HG03095 (cell line): ENCODE measurements at regions not wholly inside any gene's neighbourhood (a gene's known extent, or its start where the extent isn't known, plus 50 kb on each side); places are given as distances from the start of the nearest gene placed in this dataset.
"Not testable (repeated sequence)": the region's sequence is repeated elsewhere in the genome, so short reads cannot be mapped to it uniquely, and the experiment has no call there.

Experiments used
- ATAC-seq: cut with Tn5 transposase; IDR thresholded peaks from one replicate; pipeline ENCODE4 v1.9.1; 2021; ENCODE audit warnings: moderate library complexity; ENCODE audit not compliant: unreplicated experiment

DNA sequence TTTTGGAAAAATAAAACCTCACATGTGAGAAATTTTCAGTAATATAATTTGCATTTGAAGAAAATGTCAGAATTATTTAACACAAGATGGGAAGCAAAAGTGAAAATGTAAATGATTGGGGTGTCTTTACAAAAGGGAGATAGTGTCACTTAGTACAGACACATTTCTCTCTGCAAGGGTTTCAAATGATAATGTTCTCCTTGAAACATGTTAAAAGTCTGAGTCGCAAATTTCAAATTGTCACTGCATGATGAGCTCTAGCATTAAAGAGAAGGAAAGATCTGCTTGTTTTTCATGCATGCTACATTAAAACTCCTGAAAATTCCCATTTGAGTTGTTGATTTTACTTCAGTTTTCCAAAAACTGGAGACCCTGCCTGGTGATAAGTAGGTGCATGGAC, 122.0 kb upstream of the LDB2 start:
- ATAC-seq = no peak

DNA sequence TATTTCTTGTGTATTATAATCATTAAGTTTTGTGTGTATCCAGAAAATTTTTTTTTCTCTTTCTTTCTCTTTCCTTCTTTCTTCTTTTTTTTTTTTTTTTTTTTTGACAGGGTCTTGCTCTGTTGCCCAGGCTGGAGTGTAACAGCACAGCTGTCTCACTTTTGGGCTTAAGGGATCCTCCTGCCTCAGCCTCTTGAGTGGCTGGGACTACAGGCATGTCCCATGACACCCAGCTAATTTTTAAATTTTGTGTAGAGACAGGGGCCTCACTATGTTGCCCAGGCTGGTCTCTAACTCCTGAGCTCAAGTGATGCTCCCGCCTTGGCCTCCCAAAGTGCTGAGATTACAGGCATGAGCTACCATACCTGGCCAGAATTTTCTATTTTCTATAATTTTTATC, 120.2 kb upstream of the LDB2 start:
- ATAC-seq = not testable (repeated sequence)

DNA sequence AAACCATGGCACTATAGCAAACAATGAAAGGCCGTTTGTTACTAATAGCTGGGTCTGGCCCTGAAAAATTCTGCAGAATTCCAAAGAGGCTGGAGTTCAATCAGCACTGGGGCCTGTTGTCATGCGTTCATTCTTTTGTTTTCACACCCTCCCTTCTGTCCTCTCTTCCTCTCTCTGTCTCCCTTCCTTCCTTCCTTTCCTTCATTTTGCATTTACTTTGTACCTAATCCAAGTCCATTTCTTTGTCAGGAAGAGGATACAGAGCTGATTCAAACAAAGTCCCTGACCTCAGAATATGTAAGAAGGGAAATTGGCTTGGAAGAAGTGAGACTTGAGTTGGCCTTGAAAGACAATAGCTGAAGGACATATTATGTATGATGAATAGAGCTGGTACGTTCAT, 119.6 kb upstream of the LDB2 start:
- ATAC-seq = no peak

DNA sequence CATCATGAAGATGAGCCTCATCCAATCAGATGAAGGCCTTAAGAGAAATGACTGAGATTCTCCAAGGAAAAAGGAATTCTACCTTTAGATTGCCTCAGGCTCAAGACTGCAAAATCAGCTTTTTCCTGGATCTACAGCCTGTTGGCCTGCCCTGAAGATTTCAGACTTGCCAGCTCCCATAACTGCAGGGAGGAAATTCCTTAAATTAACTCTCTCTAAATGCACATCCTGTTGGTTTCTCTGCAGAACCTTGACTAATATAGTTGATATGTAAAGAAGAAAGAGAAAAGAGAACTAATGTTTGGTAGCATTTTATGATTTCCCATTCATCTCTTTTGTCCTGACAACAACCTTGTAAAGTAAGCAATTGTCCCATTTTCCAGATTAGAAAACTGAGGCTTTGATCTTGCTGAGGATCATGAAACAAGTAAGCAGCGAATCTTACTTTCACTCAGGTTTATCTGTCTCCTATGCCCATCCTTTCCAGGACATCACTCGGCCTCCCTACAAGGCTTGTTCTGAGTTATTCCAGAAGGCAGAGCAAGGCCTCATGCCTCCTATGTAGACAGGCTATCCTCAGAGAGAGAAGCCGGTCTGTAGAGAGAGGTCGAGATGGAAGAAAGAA, 115.0 kb upstream of the LDB2 start:
- ATAC-seq = no peak

DNA sequence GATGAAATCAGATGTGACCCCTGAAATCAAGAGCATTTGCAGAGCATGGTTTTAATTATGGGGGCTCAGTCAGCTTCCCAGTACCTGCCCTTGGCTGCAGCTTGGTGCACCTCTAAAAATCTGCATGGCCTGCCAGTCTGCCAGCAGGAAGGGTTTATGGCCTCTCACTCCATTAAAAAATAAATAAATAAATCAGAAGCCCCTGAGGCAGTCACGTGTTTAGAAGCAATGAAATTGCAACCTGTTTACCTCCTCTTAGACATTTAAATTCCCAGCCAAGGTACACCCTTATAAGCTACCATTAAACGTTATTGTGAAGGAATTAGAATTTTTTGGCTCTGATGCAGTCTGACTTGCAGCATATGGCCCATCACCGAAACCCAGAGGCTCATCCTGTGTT, 114.0 kb upstream of the LDB2 start:
- ATAC-seq = no peak

DNA sequence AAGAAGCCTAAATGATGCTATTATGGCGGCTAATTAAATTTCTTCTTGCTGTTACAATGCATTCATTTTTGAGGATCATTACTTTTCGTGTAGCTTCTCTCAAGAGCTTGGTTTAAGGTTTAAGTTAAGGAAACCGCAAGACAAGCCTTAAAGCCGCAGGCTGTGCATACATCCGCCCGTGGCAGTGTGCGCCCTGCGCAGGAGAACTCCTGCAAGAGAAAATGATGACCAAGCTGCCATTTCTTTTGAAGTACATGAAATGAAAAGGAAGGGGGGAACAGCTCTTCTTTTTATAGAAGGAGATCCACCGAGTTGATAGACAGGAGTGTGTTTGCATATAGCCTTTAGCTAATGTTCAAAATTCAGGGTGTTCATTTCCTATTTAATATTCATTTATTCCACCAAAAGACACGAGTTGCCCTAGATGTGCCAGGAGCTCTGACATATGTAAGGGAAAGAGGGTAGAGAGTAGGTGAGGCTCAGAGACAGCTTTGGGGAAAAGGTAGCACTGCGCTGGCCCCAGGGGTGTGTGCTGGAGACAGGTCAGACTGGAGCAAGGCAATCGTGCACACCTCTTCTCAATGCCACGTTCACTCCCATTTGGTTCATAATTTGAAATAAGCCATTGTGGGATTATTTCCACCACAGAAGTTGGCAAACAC, 112.1 kb upstream of the LDB2 start:
- no peak for ATAC-seq

DNA sequence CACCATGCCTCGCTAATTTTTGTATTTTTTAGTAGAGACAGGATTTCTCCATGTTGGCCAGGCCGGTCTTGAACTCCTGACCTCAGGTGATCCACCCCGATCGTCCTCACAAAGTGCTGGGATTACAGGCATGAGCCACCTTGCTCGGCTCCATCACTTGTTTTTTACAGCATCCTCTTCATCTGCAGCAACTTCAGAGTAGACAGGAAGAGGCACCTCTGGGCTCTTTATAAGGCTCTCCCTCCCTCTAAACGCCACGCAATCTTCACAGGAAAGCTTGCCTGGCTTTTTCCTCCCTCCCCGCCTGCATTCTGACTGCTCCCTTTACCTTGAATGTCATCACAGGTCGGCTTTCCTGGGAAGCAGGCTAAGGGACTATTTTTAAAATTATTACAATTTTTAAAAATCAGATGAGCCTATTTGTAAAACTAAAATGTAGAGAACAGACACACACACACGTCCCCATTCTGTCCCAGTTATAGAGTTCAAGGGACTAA, 111.5 kb upstream of the LDB2 start:
- no peak for ATAC-seq

DNA sequence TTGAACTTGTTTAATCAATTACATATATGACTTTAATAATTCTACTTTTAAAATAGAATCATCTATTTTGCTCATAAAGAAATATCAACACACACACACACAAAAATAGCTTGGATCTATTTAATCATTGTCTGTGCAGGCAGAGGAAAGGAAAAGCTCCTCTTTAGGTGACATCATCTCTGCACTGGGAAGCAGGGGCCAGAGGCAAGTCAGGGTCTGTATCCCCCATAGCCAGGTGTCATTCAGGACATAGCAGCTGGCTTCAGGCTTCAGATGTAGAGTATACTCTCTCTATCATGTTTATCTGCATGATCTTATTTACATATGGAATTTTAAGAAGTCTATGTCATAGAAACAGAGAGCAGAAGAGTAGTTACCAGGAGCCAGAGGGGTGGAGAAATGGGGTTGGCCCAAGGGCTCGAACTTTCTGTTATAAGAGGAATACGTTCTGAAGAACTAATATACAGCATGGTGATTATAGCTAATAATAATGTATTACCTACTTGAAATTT, 110.4 kb upstream of the LDB2 start:
- ATAC-seq = no peak

DNA sequence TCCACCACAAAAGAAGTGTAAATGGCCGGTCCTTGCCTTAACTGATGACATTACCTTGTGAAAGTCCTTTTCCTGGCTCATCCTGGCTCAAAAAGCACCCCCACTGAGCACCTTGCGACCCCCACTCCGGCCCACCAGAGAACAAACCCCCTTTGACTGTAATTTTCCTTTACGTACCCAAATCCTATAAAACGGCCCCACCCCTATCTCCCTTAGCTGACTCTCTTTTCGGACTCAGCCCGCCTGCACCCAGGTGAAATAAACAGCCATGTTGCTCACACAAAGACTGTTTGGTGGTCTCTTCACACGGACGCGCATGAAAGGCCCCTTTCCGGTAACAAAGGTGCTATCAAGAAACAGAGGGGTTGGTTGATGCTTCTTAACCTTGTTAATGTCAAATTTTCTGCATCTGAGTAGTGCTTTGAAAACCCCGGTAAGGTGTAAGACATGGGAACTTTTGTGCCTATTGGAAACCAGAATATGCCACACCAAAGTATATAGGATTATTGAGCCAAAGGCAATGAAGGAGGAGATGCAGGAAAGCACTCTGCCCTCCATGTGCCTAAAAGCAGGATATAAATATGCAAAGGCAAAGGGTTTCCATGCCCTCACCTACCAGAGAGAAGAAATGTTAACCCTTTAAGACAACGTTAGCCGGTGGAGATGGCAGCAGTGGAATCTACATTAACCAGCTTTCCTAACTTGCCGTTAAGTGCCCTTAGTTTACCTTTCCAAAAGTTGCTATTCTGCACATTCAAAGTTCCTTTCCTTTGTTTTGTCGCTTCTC, 105.4 kb upstream of the LDB2 start:
- ATAC-seq = not testable (repeated sequence)

DNA sequence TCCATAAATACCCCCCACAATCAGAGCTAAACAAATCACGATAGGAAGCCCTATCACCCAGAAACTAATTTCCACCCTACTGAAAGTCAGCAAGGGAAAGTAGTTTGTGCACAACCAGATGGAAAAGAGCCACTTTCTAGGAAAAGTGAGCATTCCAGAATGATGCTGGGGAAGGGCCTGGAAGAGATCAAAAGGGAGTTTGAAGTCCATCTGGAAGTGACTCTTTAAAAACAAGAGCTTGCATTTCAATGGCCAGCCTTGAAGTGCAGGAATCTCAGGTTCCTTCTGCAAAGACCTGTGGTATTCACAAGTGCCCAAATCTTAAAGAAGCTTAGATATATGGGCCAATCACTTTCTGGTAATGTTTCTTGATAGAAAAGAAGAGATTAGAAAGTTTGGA, 97.0 kb upstream of the LDB2 start:
- no peak for ATAC-seq

DNA sequence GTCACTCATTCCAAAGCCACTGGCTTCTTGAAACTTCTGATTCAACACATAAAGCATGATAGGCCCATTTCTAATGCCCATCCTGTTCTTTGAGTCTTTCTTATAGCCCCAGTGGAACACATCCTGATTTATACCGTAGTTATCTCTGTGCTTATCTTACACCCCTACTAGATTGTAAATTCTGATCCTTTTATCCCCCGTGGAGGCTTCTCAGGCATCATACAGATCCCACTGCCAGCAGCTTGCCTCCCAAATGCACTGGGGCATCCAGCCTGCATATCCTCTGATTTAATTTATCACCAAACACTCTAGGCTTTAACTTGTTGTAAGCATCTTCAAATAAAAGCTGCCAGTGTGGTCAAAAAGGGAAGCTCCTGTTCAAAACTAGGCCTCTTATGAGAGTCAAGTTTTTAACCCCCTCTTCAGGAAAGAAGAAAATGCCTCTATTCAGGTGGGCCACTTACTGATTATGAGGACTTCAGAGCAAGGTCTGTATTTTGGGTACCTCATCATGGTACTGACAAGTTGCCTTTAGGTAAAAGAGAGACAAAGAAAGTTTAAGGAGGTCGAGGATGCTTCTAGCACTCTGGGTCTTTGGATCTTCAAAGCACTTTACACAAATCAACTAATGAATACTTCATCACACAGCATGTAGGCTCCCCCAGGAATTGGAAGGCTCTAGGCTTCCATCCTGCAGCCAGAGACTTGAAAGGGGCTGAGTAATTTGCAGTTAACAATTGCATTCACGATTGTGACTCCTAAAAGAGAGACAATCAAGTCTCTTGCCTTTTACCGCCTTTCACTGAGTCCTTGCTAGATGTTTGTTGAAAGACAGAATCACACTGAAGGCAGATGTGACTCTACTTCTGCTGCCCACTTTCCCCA, 95.8 kb upstream of the LDB2 start:
- no peak for ATAC-seq

DNA sequence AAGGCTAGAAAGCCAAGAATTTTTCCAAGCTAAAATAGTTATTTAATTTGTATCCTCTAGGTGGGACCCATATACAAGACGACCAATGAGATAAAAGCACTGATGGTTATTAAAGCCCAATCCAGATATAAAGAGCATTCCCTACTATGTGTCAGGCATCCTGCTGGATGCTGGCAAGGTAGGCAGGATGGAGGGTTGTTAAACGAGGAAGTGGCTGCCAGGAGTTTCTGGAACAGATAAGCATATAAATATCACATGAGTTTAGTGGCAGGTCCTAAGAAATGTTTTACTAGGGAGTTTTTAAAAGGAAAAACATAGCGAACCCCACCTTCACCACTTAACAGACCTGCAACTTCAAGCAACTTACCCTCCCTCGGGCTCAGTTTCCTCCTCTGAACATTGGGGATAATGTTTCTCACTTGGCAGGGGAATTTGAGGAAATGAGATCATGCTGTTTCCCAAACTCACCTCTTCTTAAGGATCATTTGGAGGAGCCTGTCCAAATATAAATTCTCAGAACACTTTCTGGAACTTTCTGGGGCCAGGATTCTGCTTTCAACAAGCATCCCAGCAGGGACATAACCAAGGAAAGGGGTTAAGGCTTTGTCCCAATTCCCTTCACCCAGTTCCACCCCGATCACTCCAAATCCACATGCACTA, 94.3 kb upstream of the LDB2 start:
- no peak for ATAC-seq

DNA sequence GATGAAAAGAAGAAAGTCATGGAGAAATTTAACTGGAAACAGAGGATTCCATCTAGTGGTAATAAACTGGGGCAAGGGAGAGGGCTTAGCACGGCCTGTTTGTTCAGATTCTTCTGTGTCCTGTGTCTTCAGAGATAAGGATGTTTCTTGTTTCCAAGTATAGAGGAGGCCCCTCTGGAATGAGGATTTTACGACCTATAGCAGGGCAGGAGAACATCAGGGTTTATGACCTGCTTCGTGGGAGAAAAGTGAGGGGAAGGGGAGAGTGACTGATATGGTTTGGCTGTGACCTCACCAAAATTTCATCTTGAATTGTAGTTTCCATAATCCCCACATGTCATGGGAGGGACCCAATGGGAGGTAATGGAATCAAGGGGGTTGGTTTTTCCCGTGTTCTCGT, 93.0 kb upstream of the LDB2 start:
- no peak for ATAC-seq

DNA sequence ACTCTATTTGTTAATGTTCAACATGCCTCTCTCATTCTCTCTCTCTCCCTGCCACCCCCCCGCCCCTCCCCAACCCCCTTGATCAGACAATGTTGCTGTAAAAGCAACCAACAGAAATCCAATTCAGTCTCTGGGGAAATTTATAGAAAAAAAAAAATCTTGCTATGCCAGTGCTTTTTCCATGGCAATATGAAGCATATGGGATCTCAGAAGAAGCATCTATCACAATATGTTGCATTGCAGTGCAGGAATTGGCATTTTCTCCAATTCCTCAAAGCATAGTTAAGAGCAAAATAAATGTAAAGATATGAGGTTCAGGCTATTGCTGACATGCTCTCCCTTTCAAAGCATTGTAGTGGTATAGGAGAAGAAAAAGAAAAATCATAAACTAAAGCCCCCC, 90.9 kb upstream of the LDB2 start:
- no peak for ATAC-seq

DNA sequence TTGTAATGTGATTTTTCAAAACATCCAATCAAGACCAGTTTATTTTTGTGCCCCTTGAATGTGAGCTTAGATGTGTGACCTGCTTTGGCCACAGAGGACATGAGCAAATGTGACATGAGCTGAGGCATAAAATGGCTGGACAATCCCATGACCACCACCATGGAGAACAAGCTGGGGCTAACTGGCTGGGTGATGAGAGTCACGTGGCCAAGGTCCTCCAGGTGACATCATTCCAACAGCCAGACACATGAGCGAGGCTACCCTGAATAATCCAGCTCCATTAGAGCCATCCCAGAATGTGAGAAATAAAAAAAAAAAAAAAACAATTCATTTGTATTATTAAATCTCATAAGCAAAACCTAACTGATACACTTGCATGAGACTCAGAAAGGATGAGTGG, 90.4 kb upstream of the LDB2 start:
- no peak for ATAC-seq

DNA sequence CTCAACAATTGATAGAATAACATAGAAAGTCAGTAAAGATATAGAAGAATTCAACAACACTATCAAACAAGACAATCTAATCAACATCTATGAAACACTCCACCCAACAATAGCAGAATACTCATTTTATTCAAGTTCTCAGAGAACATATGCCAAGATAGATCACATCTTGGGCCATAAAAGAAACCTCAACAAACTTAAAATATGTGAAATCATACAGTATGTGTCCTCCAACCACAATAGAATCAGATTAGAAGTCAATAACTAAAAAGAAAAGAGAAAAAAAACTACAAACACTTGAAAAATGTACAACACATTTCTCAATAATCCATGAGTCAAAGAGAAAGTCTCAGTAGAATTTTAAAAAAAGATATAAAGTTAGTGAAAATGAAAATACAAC, 78.6 kb upstream of the LDB2 start:
- no peak for ATAC-seq

DNA sequence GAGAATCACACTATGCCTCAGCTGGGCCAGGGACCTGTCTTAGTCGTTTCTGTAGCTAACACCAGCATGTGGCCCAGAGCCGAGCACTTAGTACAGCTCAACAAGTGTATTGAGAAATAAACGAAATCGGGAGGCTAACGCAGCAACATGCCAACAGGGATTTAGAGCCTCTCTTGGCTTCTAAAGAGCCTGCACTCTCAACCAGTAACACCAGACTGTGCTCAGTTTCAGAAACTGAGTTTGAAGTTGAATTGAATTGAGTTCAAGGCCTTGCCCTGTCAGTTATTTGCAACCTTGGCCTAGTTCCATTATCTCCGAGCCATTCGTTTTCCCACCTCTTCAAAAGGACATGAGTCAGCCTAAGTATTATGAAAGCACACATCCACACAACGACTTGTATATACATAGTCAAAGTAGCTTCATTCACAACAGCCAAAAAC, 71.3 kb upstream of the LDB2 start:
- no peak for ATAC-seq

DNA sequence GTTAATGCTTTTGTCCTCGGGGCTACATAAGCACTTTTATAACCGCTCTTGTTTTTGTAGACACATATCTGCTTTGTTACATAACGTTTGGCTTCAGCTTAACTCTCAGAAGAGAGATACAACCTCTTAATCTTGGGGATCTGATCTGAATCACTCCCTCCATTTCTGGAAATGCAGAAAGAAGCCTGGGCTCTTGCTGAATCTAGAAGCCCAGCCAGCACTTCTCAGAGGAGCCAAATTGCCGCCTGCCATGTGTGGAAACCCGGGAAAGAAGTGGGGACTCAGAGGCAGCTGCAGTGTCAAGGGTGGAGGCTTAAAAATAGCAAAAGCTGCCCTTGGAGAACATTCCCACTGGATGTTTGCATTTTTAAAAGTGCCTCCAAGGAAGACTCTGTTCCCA, 69.3 kb upstream of the LDB2 start:
- ATAC-seq = no peak

DNA sequence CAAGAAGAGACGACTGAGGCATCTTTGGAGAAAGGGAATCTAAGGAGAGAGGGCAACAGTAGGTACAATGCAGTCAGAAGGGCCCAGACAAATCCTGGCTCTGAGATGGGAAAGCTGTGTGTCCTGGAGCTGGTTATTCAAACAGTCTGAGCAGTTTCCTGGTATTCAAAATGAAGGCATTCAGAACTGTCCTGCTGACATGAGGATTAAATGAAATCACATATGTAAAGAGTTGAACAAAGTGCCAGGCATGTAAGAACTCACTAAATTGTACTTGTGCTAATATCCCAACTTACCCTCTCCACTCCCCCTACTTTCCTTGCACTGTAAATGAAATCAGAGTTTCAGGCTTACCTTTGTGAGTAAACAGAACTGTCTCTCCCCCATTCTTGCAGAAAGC, 60.9 kb upstream of the LDB2 start:
- ATAC-seq = no peak

DNA sequence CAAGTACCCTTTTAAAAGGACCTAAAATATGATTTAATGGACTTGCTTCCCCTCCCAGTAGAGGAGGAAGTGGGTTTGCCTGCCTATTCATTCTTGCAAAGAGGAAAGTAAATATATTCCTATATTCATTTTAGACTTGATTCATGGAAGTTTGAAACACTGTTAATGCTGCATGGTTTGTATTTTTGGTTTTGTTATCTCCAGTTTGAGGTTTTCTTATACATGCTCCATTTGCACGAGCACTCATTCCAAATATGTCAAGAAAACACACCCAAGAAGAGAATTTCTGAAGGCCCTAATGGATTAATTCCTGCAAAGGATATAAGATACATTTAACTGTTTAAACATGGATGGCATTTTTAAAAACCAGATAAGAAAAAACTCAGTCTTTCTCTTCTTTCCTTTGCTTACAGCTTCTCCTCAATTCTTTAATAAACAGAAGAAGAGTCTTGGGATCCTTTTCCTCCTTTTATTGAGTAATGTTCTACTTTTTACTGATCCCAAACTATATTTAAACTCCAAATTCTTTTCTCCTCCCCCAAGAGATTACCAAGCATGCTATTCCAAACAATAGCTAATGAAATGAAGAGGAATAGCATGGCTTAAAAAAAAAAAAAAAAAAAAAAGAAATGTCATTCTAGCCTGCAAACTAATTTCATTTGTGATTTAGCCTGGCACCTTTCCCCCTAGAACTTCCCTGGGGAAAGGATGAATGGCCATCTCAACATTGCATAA, 54.6 kb upstream of the LDB2 start:
- no peak for ATAC-seq
